ENCODE measurements at regions not wholly inside any gene's neighbourhood (a gene's known extent, or its start where the extent isn't known, plus 50 kb on each side); places are given as distances from the start of the nearest gene placed in this dataset.

- Histone ChIP-seq H3K27me3 (ENCODE audit: insufficient read depth, low read length) (no peaks in the 10 kb centered on the region), H3K36me3 (ENCODE audit: insufficient read depth, low read length) (no peaks in the 10 kb centered on the region), H2AFZ (ENCODE audit: low read depth, low read length) (no peak overlapping the region), H3K4me3 (ENCODE audit: low read length) (no peak overlapping the region), H3K9me3 (ENCODE audit: low read length) (no peaks in the 10 kb centered on the region), H3K4me1 (ENCODE audit: insufficient read depth, low read length) (no peaks in the 10 kb centered on the region)
Observed at GRCh38 chr9:86749161-86749893, 198.0 kb downstream of the GAS1 start.

DNA sequence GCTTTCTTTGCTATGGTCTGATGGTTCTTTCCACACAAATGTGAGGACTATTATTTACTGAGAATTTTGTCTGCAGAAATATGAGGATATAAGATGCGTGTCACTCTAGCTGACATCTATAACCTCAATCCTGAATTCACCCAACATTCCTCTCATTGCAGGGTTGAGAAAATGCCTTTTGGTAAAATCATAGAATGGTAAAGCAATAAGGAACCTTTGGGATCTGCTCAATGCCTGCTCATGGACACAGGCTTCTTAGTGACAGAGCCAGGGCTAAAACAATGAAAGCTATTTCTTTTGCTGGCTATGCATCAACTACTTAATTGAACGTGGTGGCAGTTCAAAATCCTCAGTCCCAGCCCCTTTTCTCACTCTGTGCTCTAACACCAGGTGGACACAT lies 199.6 kb downstream of the GAS1 start:
- no peaks in the 10 kb centered on the region for H3K9me3 ChIP-seq (ENCODE audit: low read length)
- H3K36me3 ChIP-seq (ENCODE audit: insufficient read depth, low read length) = no peaks in the 10 kb centered on the region
- no peak overlapping the region for H3K4me3 ChIP-seq (ENCODE audit: low read length)
- H2AFZ ChIP-seq (ENCODE audit: low read depth, low read length) = no peak overlapping the region
- H3K4me1 ChIP-seq (ENCODE audit: insufficient read depth, low read length) = no peaks in the 10 kb centered on the region
- no peaks in the 10 kb centered on the region for H3K27me3 ChIP-seq (ENCODE audit: insufficient read depth, low read length)

GRCh38 chr9:86741311-86742208 lies 205.7 kb downstream of the GAS1 start:
- Histone ChIP-seq H3K4me3 (ENCODE audit: low read length) (no peak overlapping the region), H3K27me3 (ENCODE audit: insufficient read depth, low read length) (no peaks in the 10 kb centered on the region), H3K4me1 (ENCODE audit: insufficient read depth, low read length) (no peaks in the 10 kb centered on the region), H3K36me3 (ENCODE audit: insufficient read depth, low read length) (no peaks in the 10 kb centered on the region), H3K9me3 (ENCODE audit: low read length) (no peaks in the 10 kb centered on the region), H2AFZ (ENCODE audit: low read depth, low read length) (no peak overlapping the region)

- no peaks in the 10 kb centered on the region for H3K9me3 ChIP-seq (ENCODE audit: low read length)
- no peaks in the 10 kb centered on the region for H3K36me3 ChIP-seq (ENCODE audit: insufficient read depth, low read length)
- no peak overlapping the region for H3K4me3 ChIP-seq (ENCODE audit: low read length)
- no peak overlapping the region for H2AFZ ChIP-seq (ENCODE audit: low read depth, low read length)
- no peaks in the 10 kb centered on the region for H3K27me3 ChIP-seq (ENCODE audit: insufficient read depth, low read length)
- H3K4me1 ChIP-seq (ENCODE audit: insufficient read depth, low read length) = no peaks in the 10 kb centered on the region
Observed at GRCh38 chr9:86735772-86736458, 211.4 kb downstream of the GAS1 start.

- no peaks in the 10 kb centered on the region for H3K4me1 ChIP-seq (ENCODE audit: insufficient read depth, low read length)
- no peaks in the 10 kb centered on the region for H3K36me3 ChIP-seq (ENCODE audit: insufficient read depth, low read length)
- H3K9me3 ChIP-seq (ENCODE audit: low read length) = no peaks in the 10 kb centered on the region
- H2AFZ ChIP-seq (ENCODE audit: low read depth, low read length) = no peak overlapping the region
- H3K27me3 ChIP-seq (ENCODE audit: insufficient read depth, low read length) = no peaks in the 10 kb centered on the region
- H3K4me3 ChIP-seq (ENCODE audit: low read length) = no peak overlapping the region
Observed at GRCh38 chr9:86734771-86735170, 212.5 kb downstream of the GAS1 start.

DNA sequence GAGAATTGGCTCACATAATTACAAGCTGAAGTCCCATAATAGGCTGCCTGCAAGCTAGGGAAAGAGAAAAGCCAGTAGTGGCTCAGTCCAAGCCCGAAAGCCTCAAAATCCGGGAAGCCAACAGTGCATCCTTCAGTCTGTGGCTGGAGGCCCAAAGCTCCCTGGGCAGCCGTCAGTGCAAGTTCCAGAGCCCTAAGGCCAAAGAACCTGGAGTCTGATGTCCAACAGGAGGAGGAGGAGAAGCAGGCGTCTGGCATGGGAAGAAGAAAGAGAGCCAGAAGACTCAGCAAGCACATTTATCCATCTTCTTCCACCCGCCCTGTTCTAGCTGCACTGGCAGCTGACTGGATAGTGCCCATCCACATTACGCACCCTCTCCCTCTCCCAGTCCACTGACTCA lies 213.4 kb downstream of the GAS1 start:
- Histone ChIP-seq H3K9me3 (ENCODE audit: low read length) (no peaks in the 10 kb centered on the region), H2AFZ (ENCODE audit: low read depth, low read length) (no peak overlapping the region), H3K27me3 (ENCODE audit: insufficient read depth, low read length) (no peaks in the 10 kb centered on the region), H3K36me3 (ENCODE audit: insufficient read depth, low read length) (no peaks in the 10 kb centered on the region), H3K4me3 (ENCODE audit: low read length) (no peak overlapping the region), H3K4me1 (ENCODE audit: insufficient read depth, low read length) (no peaks in the 10 kb centered on the region)

DNA sequence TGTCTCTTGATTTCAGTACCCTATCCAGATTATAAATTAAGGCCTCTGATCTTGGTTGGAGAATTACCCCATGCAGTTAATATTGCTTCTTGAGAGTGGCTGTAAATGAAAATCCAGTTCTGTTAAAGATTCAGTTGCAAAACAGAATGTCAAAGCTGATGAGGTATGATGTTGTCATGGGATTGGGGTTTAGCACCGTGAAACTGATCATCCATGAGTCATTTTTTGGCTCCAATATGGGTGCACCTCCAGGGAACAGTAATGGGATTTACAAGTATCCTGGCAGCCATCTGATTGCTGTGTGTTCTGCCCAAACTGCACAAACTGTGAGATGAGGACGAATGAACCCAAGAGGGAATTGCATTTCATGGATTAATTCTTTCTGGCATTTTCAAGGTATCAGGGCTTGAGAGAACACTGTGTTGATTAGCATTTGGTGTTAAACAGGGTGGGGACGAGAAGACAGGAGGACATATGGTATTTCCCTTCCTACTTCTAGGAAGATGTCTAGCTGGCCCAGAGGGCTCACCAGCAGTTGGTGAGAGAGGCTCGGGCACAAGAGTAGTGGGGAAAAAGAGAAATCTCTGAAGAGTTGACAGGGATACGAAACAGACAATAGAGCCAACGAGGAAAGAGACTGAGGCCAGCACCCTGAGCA lies 214.7 kb downstream of the GAS1 start:
- H3K4me3 ChIP-seq (ENCODE audit: low read length) = no peak overlapping the region
- no peaks in the 10 kb centered on the region for H3K9me3 ChIP-seq (ENCODE audit: low read length)
- H3K4me1 ChIP-seq (ENCODE audit: insufficient read depth, low read length) = no peaks in the 10 kb centered on the region
- no peaks in the 10 kb centered on the region for H3K27me3 ChIP-seq (ENCODE audit: insufficient read depth, low read length)
- H2AFZ ChIP-seq (ENCODE audit: low read depth, low read length) = no peak overlapping the region
- no peaks in the 10 kb centered on the region for H3K36me3 ChIP-seq (ENCODE audit: insufficient read depth, low read length)

DNA sequence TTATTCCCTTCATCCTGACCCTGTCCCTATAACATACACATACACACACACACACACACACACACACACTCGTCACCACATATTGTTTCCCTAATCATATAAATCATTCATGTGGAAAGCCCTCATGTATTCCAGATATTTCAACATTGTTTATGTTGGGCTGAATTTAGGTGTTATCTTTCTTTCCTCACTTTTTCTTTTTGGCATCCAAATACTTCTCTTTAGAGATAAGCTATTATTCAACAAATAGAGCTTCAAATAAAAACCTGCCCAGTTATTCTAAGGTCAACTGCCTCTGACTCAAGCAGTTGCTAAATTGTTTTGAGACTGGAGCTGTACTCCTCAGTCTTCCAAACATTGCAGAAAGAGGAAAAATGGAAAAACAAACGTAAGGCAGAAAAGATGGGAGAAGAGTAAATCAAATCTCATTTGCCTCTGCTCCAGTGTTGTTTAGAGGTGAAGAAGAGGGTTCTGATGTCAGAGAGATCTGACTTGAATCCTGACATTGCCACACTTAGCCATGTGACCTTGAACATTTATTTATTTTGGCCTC lies 215.7 kb downstream of the GAS1 start:
- no peak overlapping the region for H3K4me3 ChIP-seq (ENCODE audit: low read length)
- no peaks in the 10 kb centered on the region for H3K9me3 ChIP-seq (ENCODE audit: low read length)
- no peaks in the 10 kb centered on the region for H3K4me1 ChIP-seq (ENCODE audit: insufficient read depth, low read length)
- no peak overlapping the region for H2AFZ ChIP-seq (ENCODE audit: low read depth, low read length)
- H3K36me3 ChIP-seq (ENCODE audit: insufficient read depth, low read length) = no peaks in the 10 kb centered on the region
- no peaks in the 10 kb centered on the region for H3K27me3 ChIP-seq (ENCODE audit: insufficient read depth, low read length)

DNA sequence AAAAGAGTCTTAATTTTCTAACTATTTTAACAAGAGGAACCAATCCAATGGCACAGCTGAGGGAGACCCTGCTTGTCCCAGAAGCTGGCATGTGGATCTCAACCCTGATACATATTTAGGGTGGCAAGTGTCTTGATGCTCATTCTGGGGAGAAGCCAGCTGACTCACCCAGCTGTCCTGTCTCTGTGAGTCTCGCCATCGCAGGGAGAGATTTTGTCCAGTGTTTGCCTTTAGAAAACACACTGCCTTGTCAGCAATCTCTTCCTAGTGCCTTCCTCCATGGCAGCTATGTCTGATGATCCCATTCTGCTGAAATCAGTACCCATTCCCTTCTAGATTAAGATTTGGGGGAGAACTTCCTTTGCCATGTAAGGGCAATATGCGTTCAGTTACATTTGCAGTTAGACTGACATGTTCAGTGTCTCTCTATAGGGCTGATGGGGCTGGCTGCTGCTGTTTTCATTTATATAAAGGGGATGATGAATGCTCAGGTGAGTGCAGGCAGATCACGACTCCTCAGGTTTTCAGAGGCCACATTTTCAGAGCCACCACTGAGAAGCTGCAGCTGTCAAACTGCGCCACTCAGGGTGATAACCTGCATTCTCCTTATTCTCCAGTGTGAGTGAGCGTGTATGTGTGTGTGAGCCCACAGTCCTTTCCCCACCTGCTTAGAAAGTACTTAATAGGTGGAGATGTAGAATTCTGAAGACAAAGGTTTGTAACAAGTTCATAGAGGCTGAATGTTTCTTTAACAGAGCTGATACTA lies 217.0 kb downstream of the GAS1 start:
- Histone ChIP-seq H3K9me3 (ENCODE audit: low read length) (no peaks in the 10 kb centered on the region), H3K4me3 (ENCODE audit: low read length) (no peak overlapping the region), H2AFZ (ENCODE audit: low read depth, low read length) (no peak overlapping the region), H3K4me1 (ENCODE audit: insufficient read depth, low read length) (no peaks in the 10 kb centered on the region), H3K27me3 (ENCODE audit: insufficient read depth, low read length) (no peaks in the 10 kb centered on the region), H3K36me3 (ENCODE audit: insufficient read depth, low read length) (no peaks in the 10 kb centered on the region)

DNA sequence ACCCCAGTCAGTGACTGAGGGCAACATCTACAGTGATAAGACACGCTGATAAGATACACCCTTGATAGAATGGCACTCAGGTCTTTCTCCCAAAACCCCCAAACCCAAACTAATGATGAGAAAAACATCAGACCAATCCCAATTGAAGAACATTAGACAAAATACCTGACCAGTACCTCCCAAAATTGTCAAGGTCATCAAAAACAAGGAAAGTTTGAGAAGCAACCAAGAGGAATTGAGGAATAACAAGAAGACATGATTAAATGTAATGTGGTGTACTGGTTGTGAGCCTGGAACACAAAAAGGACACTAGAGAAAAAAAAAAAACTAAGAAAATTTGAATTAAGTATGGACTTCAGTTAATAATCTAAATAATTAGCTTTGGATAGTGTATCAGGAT lies 222.8 kb downstream of the GAS1 start:
- Histone ChIP-seq H3K4me3 (ENCODE audit: low read length) (no peak overlapping the region), H2AFZ (ENCODE audit: low read depth, low read length) (no peak overlapping the region), H3K27me3 (ENCODE audit: insufficient read depth, low read length) (no peaks in the 10 kb centered on the region), H3K4me1 (ENCODE audit: insufficient read depth, low read length) (no peaks in the 10 kb centered on the region), H3K36me3 (ENCODE audit: insufficient read depth, low read length) (no peaks in the 10 kb centered on the region), H3K9me3 (ENCODE audit: low read length) (no peaks in the 10 kb centered on the region)

DNA sequence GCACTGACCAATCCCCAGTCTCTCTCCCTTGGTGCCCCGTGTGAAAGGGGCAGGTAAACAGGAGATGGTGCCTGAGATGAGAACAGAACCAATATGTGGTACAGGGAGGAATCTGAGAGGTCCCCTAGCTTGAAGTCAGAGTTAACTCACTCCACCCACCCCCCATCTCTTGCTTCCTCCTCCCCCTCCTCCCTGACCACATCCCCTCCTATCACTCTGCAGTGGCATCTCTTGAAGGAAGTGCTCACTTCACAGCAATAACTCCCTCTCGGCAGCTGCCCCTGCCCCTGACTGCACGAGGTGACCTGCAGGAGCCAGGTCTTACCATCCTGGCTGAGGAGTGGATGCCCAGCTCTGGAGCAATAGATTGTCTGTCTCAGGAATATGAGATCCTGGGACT lies 224.0 kb downstream of the GAS1 start:
- Histone ChIP-seq H3K4me3 (ENCODE audit: low read length) (no peak overlapping the region), H3K36me3 (ENCODE audit: insufficient read depth, low read length) (no peaks in the 10 kb centered on the region), H2AFZ (ENCODE audit: low read depth, low read length) (no peak overlapping the region), H3K9me3 (ENCODE audit: low read length) (no peaks in the 10 kb centered on the region), H3K27me3 (ENCODE audit: insufficient read depth, low read length) (no peaks in the 10 kb centered on the region), H3K4me1 (ENCODE audit: insufficient read depth, low read length) (no peaks in the 10 kb centered on the region)

GRCh38 chr9:86722706-86723075 lies 224.6 kb downstream of the GAS1 start:
- H2AFZ ChIP-seq (ENCODE audit: low read depth, low read length) = no peak overlapping the region
- no peaks in the 10 kb centered on the region for H3K9me3 ChIP-seq (ENCODE audit: low read length)
- H3K4me1 ChIP-seq (ENCODE audit: insufficient read depth, low read length) = no peaks in the 10 kb centered on the region
- no peak overlapping the region for H3K4me3 ChIP-seq (ENCODE audit: low read length)
- H3K36me3 ChIP-seq (ENCODE audit: insufficient read depth, low read length) = no peaks in the 10 kb centered on the region
- no peaks in the 10 kb centered on the region for H3K27me3 ChIP-seq (ENCODE audit: insufficient read depth, low read length)
